HL-60 (cell line): ENCODE measurements at regions not wholly inside any gene's neighbourhood (a gene's known extent, or its start where the extent isn't known, plus 50 kb on each side); places are given as distances from the start of the nearest gene placed in this dataset.

Experiments used
- GABPA ChIP-seq: IDR thresholded peaks from 2 replicates; pipeline ENCODE4 v1.6.1; 2012; ENCODE audit warnings: low read depth
- POLR2AphosphoS5 ChIP-seq: IDR thresholded peaks from 2 replicates; pipeline ENCODE4 v1.6.1; 2012; ENCODE audit warnings: low read depth
- TF ChIP-seq, protein P1 (sequence below): IDR thresholded peaks from one replicate; pipeline ENCODE4 v1.5.1; 2011; ENCODE audit warnings: low read length, control low read depth, inconsistent platforms; ENCODE audit not compliant: insufficient read depth
- TF ChIP-seq, protein P2 (sequence below): IDR thresholded peaks from 2 replicates; pipeline ENCODE4 v1.6.1; 2012; ENCODE audit warnings: low read depth; ENCODE audit not compliant: insufficient replicate concordance

GRCh38 chr11:86893235-86893634, 62.0 kb downstream of the FZD4 start:
- TF ChIP-seq POLR2AphosphoS5: no peak
- TF ChIP-seq, protein P1, sequence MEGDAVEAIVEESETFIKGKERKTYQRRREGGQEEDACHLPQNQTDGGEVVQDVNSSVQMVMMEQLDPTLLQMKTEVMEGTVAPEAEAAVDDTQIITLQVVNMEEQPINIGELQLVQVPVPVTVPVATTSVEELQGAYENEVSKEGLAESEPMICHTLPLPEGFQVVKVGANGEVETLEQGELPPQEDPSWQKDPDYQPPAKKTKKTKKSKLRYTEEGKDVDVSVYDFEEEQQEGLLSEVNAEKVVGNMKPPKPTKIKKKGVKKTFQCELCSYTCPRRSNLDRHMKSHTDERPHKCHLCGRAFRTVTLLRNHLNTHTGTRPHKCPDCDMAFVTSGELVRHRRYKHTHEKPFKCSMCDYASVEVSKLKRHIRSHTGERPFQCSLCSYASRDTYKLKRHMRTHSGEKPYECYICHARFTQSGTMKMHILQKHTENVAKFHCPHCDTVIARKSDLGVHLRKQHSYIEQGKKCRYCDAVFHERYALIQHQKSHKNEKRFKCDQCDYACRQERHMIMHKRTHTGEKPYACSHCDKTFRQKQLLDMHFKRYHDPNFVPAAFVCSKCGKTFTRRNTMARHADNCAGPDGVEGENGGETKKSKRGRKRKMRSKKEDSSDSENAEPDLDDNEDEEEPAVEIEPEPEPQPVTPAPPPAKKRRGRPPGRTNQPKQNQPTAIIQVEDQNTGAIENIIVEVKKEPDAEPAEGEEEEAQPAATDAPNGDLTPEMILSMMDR: no peak
- TF ChIP-seq, protein P2, sequence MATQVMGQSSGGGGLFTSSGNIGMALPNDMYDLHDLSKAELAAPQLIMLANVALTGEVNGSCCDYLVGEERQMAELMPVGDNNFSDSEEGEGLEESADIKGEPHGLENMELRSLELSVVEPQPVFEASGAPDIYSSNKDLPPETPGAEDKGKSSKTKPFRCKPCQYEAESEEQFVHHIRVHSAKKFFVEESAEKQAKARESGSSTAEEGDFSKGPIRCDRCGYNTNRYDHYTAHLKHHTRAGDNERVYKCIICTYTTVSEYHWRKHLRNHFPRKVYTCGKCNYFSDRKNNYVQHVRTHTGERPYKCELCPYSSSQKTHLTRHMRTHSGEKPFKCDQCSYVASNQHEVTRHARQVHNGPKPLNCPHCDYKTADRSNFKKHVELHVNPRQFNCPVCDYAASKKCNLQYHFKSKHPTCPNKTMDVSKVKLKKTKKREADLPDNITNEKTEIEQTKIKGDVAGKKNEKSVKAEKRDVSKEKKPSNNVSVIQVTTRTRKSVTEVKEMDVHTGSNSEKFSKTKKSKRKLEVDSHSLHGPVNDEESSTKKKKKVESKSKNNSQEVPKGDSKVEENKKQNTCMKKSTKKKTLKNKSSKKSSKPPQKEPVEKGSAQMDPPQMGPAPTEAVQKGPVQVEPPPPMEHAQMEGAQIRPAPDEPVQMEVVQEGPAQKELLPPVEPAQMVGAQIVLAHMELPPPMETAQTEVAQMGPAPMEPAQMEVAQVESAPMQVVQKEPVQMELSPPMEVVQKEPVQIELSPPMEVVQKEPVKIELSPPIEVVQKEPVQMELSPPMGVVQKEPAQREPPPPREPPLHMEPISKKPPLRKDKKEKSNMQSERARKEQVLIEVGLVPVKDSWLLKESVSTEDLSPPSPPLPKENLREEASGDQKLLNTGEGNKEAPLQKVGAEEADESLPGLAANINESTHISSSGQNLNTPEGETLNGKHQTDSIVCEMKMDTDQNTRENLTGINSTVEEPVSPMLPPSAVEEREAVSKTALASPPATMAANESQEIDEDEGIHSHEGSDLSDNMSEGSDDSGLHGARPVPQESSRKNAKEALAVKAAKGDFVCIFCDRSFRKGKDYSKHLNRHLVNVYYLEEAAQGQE: no peak
- TF ChIP-seq GABPA: no peak
